ENCODE measurements at regions not wholly inside any gene's neighbourhood (a gene's known extent, or its start where the extent isn't known, plus 50 kb on each side); places are given as distances from the start of the nearest gene placed in this dataset.

DNA sequence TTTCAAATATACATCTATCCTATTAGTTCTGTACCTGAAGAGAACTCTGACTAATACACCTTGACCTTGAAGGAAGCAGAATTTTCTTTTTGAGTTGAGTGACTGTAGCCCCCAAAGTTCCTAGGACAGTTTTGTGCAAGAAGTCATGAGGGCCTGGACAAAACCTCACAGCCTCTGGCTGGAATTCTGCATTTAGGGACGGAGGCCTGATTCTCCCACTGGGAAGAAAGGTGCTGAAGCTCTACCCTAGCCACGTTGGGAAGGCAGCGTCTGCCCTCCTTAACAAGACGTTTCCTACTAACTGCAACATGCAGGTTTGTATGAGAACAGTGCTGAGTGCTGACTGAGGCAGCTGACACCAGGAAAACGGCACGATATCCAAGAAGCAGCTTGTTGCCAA lies 74.4 kb upstream of the ZCCHC2 start:
- Histone ChIP-seq H3K9me3 (ENCODE audit: insufficient read depth, low read length) (no peaks in the 10 kb centered on the region), H3K4me2 (ENCODE audit: low read length) (no peak overlapping the region), H3K4me1 (ENCODE audit: low read length) (peaks cover 8% of the 10 kb centered on the region; the same call in 1 of the 2 replicates), H3K36me3 (replicated peaks; ENCODE audit: low read depth, low read length) (no peaks in the 10 kb centered on the region), H3K4me3 (ENCODE audit: low read length) (no peak overlapping the region), H3K27me3 (ENCODE audit: low read depth, low read length) (no peaks in the 10 kb centered on the region), H3K27ac (ENCODE audit: low read length) (no peak overlapping the region), H3K9ac (ENCODE audit: low read length) (no peak overlapping the region), H3K79me2 (ENCODE audit: low read length) (no peaks in the 10 kb centered on the region), H4K20me1 (ENCODE audit: insufficient read depth, low read length) (no peaks in the 10 kb centered on the region), H2AFZ (ENCODE audit: low read depth, low read length) (no peak overlapping the region)
- TF ChIP-seq, protein P1, sequence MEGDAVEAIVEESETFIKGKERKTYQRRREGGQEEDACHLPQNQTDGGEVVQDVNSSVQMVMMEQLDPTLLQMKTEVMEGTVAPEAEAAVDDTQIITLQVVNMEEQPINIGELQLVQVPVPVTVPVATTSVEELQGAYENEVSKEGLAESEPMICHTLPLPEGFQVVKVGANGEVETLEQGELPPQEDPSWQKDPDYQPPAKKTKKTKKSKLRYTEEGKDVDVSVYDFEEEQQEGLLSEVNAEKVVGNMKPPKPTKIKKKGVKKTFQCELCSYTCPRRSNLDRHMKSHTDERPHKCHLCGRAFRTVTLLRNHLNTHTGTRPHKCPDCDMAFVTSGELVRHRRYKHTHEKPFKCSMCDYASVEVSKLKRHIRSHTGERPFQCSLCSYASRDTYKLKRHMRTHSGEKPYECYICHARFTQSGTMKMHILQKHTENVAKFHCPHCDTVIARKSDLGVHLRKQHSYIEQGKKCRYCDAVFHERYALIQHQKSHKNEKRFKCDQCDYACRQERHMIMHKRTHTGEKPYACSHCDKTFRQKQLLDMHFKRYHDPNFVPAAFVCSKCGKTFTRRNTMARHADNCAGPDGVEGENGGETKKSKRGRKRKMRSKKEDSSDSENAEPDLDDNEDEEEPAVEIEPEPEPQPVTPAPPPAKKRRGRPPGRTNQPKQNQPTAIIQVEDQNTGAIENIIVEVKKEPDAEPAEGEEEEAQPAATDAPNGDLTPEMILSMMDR (IDR thresholded peaks at IDR 0.05; ENCODE audit: low read depth, low read length) = no peak
- no peak for TF ChIP-seq EZH2phosphoT487 (IDR thresholded peaks at IDR 0.05; ENCODE audit: low read depth)

DNA sequence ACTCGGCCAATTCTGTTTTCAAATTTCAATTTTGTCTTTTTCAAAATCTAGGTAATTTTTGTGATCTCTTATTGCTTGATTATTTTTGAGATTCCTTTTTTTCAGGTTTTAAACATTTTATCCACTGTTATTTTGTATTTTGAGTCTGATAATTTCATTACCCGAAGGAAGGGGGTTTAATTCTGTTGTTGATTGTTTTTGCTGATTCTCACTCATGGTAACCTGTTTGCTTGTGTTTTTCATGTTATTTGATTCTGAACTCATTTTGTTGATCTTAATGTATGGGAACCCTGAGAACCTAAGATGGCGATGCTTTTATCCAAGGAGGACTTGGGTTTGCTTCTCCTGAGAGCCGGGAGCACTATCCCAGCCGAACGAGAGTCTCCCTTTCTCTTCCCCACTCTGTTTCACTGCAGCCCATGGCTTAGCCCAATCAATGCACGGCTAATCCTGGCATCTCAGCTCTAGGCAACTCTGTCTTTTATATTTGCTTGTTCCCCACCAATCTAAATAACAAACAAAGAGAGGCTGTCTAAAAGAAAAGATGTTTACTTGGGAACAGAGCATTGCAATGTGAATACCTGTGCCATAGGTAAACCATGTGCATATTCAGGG lies 73.2 kb upstream of the ZCCHC2 start:
- H3K27me3 ChIP-seq (ENCODE audit: low read depth, low read length) = peaks cover 7% of the 10 kb centered on the region
- peaks cover 12% of the 10 kb centered on the region for H3K4me1 ChIP-seq (ENCODE audit: low read length)
- no peaks in the 10 kb centered on the region for H3K79me2 ChIP-seq (ENCODE audit: low read length)
- no peaks in the 10 kb centered on the region for H3K9me3 ChIP-seq (ENCODE audit: insufficient read depth, low read length)
- no peak overlapping the region for H3K4me3 ChIP-seq (ENCODE audit: low read length)
- H2AFZ ChIP-seq (ENCODE audit: low read depth, low read length) = no peak overlapping the region
- H4K20me1 ChIP-seq (ENCODE audit: insufficient read depth, low read length) = no peaks in the 10 kb centered on the region
- H3K4me2 ChIP-seq (ENCODE audit: low read length) = no peak overlapping the region
- H3K36me3 ChIP-seq (replicated peaks; ENCODE audit: low read depth, low read length) = no peaks in the 10 kb centered on the region
- TF ChIP-seq, protein P1 (IDR thresholded peaks at IDR 0.05; ENCODE audit: low read depth, low read length) = no peak
- TF ChIP-seq EZH2phosphoT487 (IDR thresholded peaks at IDR 0.05; ENCODE audit: low read depth) = no peak
- H3K9ac ChIP-seq (ENCODE audit: low read length) = no peak overlapping the region
- no peak overlapping the region for H3K27ac ChIP-seq (ENCODE audit: low read length)

DNA sequence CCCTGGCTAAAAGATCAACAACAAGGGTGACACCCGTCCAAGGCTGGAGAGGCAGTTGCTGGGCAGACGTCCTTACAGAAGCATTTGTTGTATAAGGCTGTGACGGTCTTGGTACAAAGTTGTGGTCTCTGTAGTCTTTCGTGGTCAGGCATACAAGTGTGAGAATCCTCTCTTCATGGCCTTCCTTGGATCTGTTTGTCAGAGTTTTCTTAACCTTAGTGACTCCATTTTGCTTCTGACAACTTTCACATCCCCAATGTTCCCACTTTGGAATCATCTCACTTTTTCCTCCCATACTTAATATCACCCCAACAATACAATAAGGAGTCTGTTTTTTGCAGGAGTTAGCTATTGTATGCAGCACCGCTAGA lies 72.7 kb upstream of the ZCCHC2 start:
- H3K4me1 ChIP-seq (ENCODE audit: low read length) = peaks cover 9% of the 10 kb centered on the region
- no peak overlapping the region for H2AFZ ChIP-seq (ENCODE audit: low read depth, low read length)
- no peaks in the 10 kb centered on the region for H3K36me3 ChIP-seq (replicated peaks; ENCODE audit: low read depth, low read length)
- H3K9ac ChIP-seq (ENCODE audit: low read length) = no peak overlapping the region
- H3K9me3 ChIP-seq (ENCODE audit: insufficient read depth, low read length) = no peaks in the 10 kb centered on the region
- no peak overlapping the region for H3K4me3 ChIP-seq (ENCODE audit: low read length)
- H3K79me2 ChIP-seq (ENCODE audit: low read length) = no peaks in the 10 kb centered on the region
- H3K27me3 ChIP-seq (ENCODE audit: low read depth, low read length) = peaks cover 13% of the 10 kb centered on the region
- no peaks in the 10 kb centered on the region for H4K20me1 ChIP-seq (ENCODE audit: insufficient read depth, low read length)
- no peak overlapping the region for H3K27ac ChIP-seq (ENCODE audit: low read length)
- TF ChIP-seq, protein P1 (IDR thresholded peaks at IDR 0.05; ENCODE audit: low read depth, low read length) = no peak
- no peak for TF ChIP-seq EZH2phosphoT487 (IDR thresholded peaks at IDR 0.05; ENCODE audit: low read depth)
- no peak overlapping the region for H3K4me2 ChIP-seq (ENCODE audit: low read length)

DNA sequence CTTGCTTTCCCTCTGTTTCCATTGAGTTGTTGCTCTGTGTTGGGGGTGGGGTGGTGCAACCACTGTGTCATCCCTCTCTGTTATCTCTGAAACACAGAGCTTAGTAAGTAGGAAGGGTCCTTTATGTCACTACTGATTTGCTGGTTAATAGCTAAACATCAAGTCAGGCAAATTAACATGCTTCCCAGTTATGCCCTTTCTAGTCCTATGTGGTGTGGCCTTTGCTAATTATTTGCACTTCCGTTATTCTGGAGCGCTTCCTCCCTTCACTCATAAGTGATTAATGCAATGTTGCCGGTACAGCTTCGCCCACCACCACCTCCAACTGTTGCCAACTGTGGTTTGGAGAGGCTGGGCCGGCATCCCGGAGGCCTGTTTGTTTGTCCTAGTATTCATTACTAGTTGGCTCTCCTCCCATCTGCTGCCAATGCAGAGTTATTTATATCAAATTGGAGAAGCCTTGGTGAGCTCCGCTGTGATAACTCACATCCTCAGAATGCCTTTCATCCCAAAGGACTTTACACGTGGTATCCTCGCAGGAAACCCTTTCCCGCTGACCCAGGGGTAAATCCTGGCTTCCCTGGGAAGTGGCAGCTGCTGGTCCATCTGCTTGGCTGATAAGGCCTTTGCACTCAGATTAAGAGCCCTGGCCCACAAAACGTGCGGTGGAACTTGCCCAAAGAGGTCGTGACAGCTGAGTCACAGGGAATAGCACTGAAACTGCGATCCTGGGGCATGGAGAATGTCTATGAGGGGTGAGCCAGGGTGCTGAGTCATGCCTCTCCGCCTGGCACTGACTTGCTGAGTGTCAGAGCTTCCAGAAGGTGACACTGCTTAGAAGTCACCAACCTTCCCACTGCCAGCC lies 72.0 kb upstream of the ZCCHC2 start:
- H3K9me3 ChIP-seq (ENCODE audit: insufficient read depth, low read length) = no peaks in the 10 kb centered on the region
- H3K4me2 ChIP-seq (ENCODE audit: low read length) = no peak overlapping the region
- no peaks in the 10 kb centered on the region for H3K36me3 ChIP-seq (replicated peaks; ENCODE audit: low read depth, low read length)
- TF ChIP-seq EZH2phosphoT487 (IDR thresholded peaks at IDR 0.05; ENCODE audit: low read depth) = no peak
- TF ChIP-seq, protein P1 (IDR thresholded peaks at IDR 0.05; ENCODE audit: low read depth, low read length) = no peak
- H3K9ac ChIP-seq (ENCODE audit: low read length) = no peak overlapping the region
- H3K27ac ChIP-seq (ENCODE audit: low read length) = no peak overlapping the region
- no peaks in the 10 kb centered on the region for H3K79me2 ChIP-seq (ENCODE audit: low read length)
- H3K4me1 ChIP-seq (ENCODE audit: low read length) = peaks cover 4% of the 10 kb centered on the region
- no peak overlapping the region for H3K4me3 ChIP-seq (ENCODE audit: low read length)
- peaks cover 19% of the 10 kb centered on the region for H3K27me3 ChIP-seq (ENCODE audit: low read depth, low read length)
- H4K20me1 ChIP-seq (ENCODE audit: insufficient read depth, low read length) = no peaks in the 10 kb centered on the region
- H2AFZ ChIP-seq (ENCODE audit: low read depth, low read length) = no peak overlapping the region
